ENCODE measurements at regions not wholly inside any gene's neighbourhood (a gene's known extent, or its start where the extent isn't known, plus 50 kb on each side); places are given as distances from the start of the nearest gene placed in this dataset.
"Not testable (repeated sequence)": the region's sequence is repeated elsewhere in the genome, so short reads cannot be mapped to it uniquely, and the experiment has no call there.

- no peak for DNase-seq (ENCODE audit: low spot score)
- no peak for ATAC-seq
- Mint-ChIP-seq H3K4me1 (ENCODE audit: low read depth in 2 of 2) (peaks cover 0 to under 1% of the 10 kb centered on the region in 2 donors), H3K4me3 (no peak overlapping the region), H3K27ac (no peak overlapping the region), H3K27me3 (peaks cover 4 to 6% of the 10 kb centered on the region in 2 donors), H3K36me3 (no peaks in the 10 kb centered on the region), H3K9me3 (no peaks in the 10 kb centered on the region)
Measured at GRCh38 chr7:28323833-28324232, 88.5 kb upstream of the CREB5 start.

GRCh38 chr7:28328146-28328545 lies 84.2 kb upstream of the CREB5 start:
- H3K4me3 Mint-ChIP-seq = no peak overlapping the region
- H3K9me3 Mint-ChIP-seq = no peaks in the 10 kb centered on the region
- no peak overlapping the region for H3K27ac Mint-ChIP-seq
- no peaks in the 10 kb centered on the region for H3K27me3 Mint-ChIP-seq
- no peak for ATAC-seq
- H3K4me1 Mint-ChIP-seq (ENCODE audit: low read depth in 2 of 2) = peaks cover 17 to 21% of the 10 kb centered on the region in 2 donors
- no peak for DNase-seq (ENCODE audit: low spot score)
- H3K36me3 Mint-ChIP-seq = no peaks in the 10 kb centered on the region

GRCh38 chr7:28328822-28329660 lies 83.3 kb upstream of the CREB5 start:
- ATAC-seq (no peak), DNase-seq (ENCODE audit: low spot score) (no peak)
- no peak overlapping the region for H3K4me3 Mint-ChIP-seq

GRCh38 chr7:28329661-28330363 lies 82.5 kb upstream of the CREB5 start:
- Mint-ChIP-seq H3K4me3 (peak overlapping the region; percentile 68), H3K27me3 (peaks cover 0 to 7% of the 10 kb centered on the region in 2 donors), H3K4me1 (ENCODE audit: low read depth in 2 of 2) (peaks cover 17 to 21% of the 10 kb centered on the region in 2 donors), H3K36me3 (peaks cover 4% of the 10 kb centered on the region), H3K27ac (peak overlapping the region; percentile 29 to 42), H3K9me3 (no peaks in the 10 kb centered on the region)
- ATAC-seq = peak; percentile 78 to 85
- DNase-seq (ENCODE audit: low spot score) = no peak

More at GRCh38 chr7:28328822-28329660, 83.3 kb upstream of the CREB5 start:
- peaks cover 17 to 21% of the 10 kb centered on the region in 2 donors for H3K4me1 Mint-ChIP-seq (ENCODE audit: low read depth in 2 of 2)
- H3K9me3 Mint-ChIP-seq = no peaks in the 10 kb centered on the region
- H3K36me3 Mint-ChIP-seq = no peaks in the 10 kb centered on the region
- H3K27ac Mint-ChIP-seq = peak overlapping the region; percentile 29 to 42
- H3K27me3 Mint-ChIP-seq = peaks cover 0 to 3% of the 10 kb centered on the region in 2 donors

GRCh38 chr7:28330384-28331070 lies 81.8 kb upstream of the CREB5 start:
- Mint-ChIP-seq H3K9me3 (no peaks in the 10 kb centered on the region), H3K36me3 (peaks cover 4% of the 10 kb centered on the region), H3K27ac (peak overlapping the region; percentile 29 to 42), H3K27me3 (peaks cover 0 to 7% of the 10 kb centered on the region in 2 donors), H3K4me3 (peak overlapping the region; percentile 68), H3K4me1 (ENCODE audit: low read depth in 2 of 2) (peaks cover 17 to 21% of the 10 kb centered on the region in 2 donors)
- ATAC-seq (peak; percentile 57 to 75), DNase-seq (ENCODE audit: low spot score) (no peak)

- DNase-seq (ENCODE audit: low spot score) (no peak), ATAC-seq (no peak)
- peaks cover 4% of the 10 kb centered on the region for H3K36me3 Mint-ChIP-seq
- H3K27ac Mint-ChIP-seq = no peak overlapping the region
- H3K9me3 Mint-ChIP-seq = no peaks in the 10 kb centered on the region
- H3K4me1 Mint-ChIP-seq (ENCODE audit: low read depth in 2 of 2) = peaks cover 17 to 21% of the 10 kb centered on the region in 2 donors
- H3K27me3 Mint-ChIP-seq = peaks cover 0 to 7% of the 10 kb centered on the region in 2 donors
- no peak overlapping the region for H3K4me3 Mint-ChIP-seq
Measured at GRCh38 chr7:28332046-28332445, 80.3 kb upstream of the CREB5 start.

GRCh38 chr7:28333548-28333947 lies 78.8 kb upstream of the CREB5 start:
- peaks cover 17 to 24% of the 10 kb centered on the region in 2 donors for H3K4me1 Mint-ChIP-seq (ENCODE audit: low read depth in 2 of 2)
- not testable (repeated sequence) for H3K4me3 Mint-ChIP-seq; H3K36me3 Mint-ChIP-seq; DNase-seq (ENCODE audit: low spot score); H3K27ac Mint-ChIP-seq; H3K9me3 Mint-ChIP-seq; ATAC-seq; H3K27me3 Mint-ChIP-seq

- H3K27ac Mint-ChIP-seq = no peak overlapping the region
- peaks cover 11% of the 10 kb centered on the region for H3K36me3 Mint-ChIP-seq
- DNase-seq (ENCODE audit: low spot score) (no peak), ATAC-seq (no peak)
- no peak overlapping the region for H3K4me3 Mint-ChIP-seq
- H3K27me3 Mint-ChIP-seq = peaks cover 9 to 10% of the 10 kb centered on the region in 2 donors
- peaks cover 1 to 6% of the 10 kb centered on the region in 2 donors for H3K4me1 Mint-ChIP-seq (ENCODE audit: low read depth in 2 of 2)
- H3K9me3 Mint-ChIP-seq = no peaks in the 10 kb centered on the region
Measured at GRCh38 chr7:28336806-28337205, 75.5 kb upstream of the CREB5 start.

GRCh38 chr7:28338041-28338440 lies 74.3 kb upstream of the CREB5 start:
- H3K27me3 Mint-ChIP-seq = peaks cover 9 to 10% of the 10 kb centered on the region in 2 donors
- ATAC-seq = no peak
- no peak overlapping the region for H3K4me3 Mint-ChIP-seq
- peaks cover 0 to 6% of the 10 kb centered on the region in 2 donors for H3K4me1 Mint-ChIP-seq (ENCODE audit: low read depth in 2 of 2)
- no peaks in the 10 kb centered on the region for H3K9me3 Mint-ChIP-seq
- H3K36me3 Mint-ChIP-seq = peaks cover 11% of the 10 kb centered on the region
- H3K27ac Mint-ChIP-seq = no peak overlapping the region
- DNase-seq (ENCODE audit: low spot score) = no peak

GRCh38 chr7:28343462-28343861 lies 68.9 kb upstream of the CREB5 start:
- Mint-ChIP-seq H3K9me3 (no peaks in the 10 kb centered on the region), H3K4me1 (ENCODE audit: low read depth in 2 of 2) (peaks cover 0 to 4% of the 10 kb centered on the region in 2 donors), H3K27me3 (peaks cover 7 to 20% of the 10 kb centered on the region in 2 donors), H3K4me3 (no peak overlapping the region), H3K27ac (no peak overlapping the region), H3K36me3 (peaks cover 5% of the 10 kb centered on the region)
- DNase-seq (ENCODE audit: low spot score) (no peak), ATAC-seq (no peak)

- H3K27ac Mint-ChIP-seq = no peak overlapping the region
- DNase-seq (ENCODE audit: low spot score) (no peak), ATAC-seq (no peak)
- H3K4me1 Mint-ChIP-seq (ENCODE audit: low read depth in 2 of 2) = no peaks in the 10 kb centered on the region
- no peaks in the 10 kb centered on the region for H3K36me3 Mint-ChIP-seq
- peaks cover 11 to 14% of the 10 kb centered on the region in 2 donors for H3K27me3 Mint-ChIP-seq
- no peak overlapping the region for H3K4me3 Mint-ChIP-seq
- H3K9me3 Mint-ChIP-seq = no peaks in the 10 kb centered on the region
Measured at GRCh38 chr7:28346256-28346655, 66.1 kb upstream of the CREB5 start.

- no peak for ATAC-seq
- Mint-ChIP-seq H3K36me3 (no peaks in the 10 kb centered on the region), H3K27ac (no peak overlapping the region), H3K9me3 (no peaks in the 10 kb centered on the region), H3K4me1 (ENCODE audit: low read depth in 2 of 2) (no peaks in the 10 kb centered on the region), H3K27me3 (peaks cover 11 to 14% of the 10 kb centered on the region in 2 donors), H3K4me3 (no peak overlapping the region)
- DNase-seq (ENCODE audit: low spot score) = no peak
Measured at GRCh38 chr7:28346676-28347363, 65.5 kb upstream of the CREB5 start.
